K562 (cell line): ENCODE measurements at regions not wholly inside any gene's neighbourhood (a gene's known extent, or its start where the extent isn't known, plus 50 kb on each side); places are given as distances from the start of the nearest gene placed in this dataset.

Experiments used
- CBFA2T2 ChIP-seq: fragments of 450-650 bp; conservative IDR thresholded peaks from 2 replicates; pipeline ENCODE4 v1.6.1; 2017; ENCODE audit warnings: mild to moderate bottlenecking
- NCOA4 ChIP-seq: fragments of 450-650 bp; IDR thresholded peaks from 2 replicates; pipeline ENCODE4 v1.6.1; 2018; ENCODE audit warnings: mild to moderate bottlenecking; ENCODE audit not compliant: partially characterized antibody
- XRCC4 ChIP-seq: IDR thresholded peaks from one replicate; pipeline ENCODE4 v1.6.1; 2011; ENCODE audit not compliant: insufficient read depth, insufficient read length; ENCODE audit errors: extremely low read depth
- ZBTB1 ChIP-seq: sonication (generic); formaldehyde crosslinking; IDR thresholded peaks from 2 replicates; pipeline ENCODE4 v1.8.1; 2023; ENCODE audit warnings: missing genetic modification reagents, low read depth, mild to moderate bottlenecking, borderline replicate concordance
- ZNF436 ChIP-seq: fragments of 250-450, 450-650 bp; sonication (Bioruptor Pico); formaldehyde crosslinking; IDR thresholded peaks from 2 replicates; pipeline ENCODE4 v1.7.0; 2020; ENCODE audit warnings: mild to moderate bottlenecking
- TF ChIP-seq, protein P1 (sequence below): fragments of 250-450 bp; sonication (Bioruptor Pico); IDR thresholded peaks from 2 replicates; pipeline ENCODE4 v1.8.0; 2021; ENCODE audit warnings: borderline replicate concordance, mild to moderate bottlenecking, moderate library complexity; ENCODE audit not compliant: poor library complexity, severe bottlenecking

DNA sequence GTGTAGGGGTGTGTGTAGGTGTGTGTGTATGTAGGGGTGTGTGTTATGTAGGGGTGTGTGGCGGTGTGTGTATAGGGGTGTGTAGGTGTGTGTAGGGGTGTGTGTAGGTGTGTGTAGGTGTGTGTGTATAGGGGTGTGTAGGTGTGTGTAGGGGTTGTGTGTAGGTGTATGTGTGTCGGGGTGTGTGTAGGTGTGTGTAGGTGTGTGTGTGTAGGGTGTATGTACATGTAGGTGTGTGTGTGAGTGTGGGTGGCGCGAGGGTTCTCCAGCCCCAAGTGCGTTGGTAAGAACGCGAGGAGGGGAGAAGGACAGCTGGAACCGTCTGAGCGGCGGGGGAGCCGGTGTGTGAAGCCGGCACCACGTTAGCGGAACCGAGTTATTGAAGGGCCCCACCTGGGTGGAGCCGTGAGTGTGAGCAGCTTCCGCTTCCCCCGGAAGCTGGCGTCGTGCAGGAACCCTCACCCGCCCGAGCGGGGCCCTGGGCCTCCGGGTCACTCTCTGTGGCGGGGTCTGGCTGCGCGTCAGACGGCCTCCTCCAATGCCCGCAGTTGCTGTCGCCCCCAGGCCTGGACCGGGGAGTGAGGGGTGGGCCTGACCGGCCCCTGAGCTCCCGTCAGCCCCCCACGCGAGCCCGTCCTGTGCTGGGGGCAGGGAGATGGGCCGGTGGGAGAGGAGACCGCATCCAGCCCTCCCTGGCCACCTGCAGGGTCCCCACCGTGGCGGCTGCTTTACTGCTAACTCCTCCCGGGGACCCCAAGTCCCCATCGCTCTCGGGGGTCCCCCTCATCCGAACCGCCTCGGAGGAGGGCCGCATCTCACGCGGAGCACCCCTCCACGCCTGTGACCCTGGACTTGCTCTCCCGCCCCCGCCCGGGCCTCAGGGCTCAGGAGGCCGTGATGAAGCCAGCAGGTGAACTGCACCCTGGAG lies 49.6 kb upstream of the PSMG3 start (continued):
- TF ChIP-seq, protein P1, sequence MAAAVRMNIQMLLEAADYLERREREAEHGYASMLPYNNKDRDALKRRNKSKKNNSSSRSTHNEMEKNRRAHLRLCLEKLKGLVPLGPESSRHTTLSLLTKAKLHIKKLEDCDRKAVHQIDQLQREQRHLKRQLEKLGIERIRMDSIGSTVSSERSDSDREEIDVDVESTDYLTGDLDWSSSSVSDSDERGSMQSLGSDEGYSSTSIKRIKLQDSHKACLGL (CRISPR knock-in tag): no peak
- TF ChIP-seq NCOA4: no peak
- TF ChIP-seq CBFA2T2: no peak
- TF ChIP-seq ZBTB1 (CRISPR knock-in tag): no peak
- no peak for TF ChIP-seq ZNF436 (CRISPR knock-in tag)
- TF ChIP-seq XRCC4: no peak
